Astrocyte (in vitro differentiated cells and primary cell): ENCODE measurements at regions not wholly inside any gene's neighbourhood (a gene's known extent, or its start where the extent isn't known, plus 50 kb on each side); places are given as distances from the start of the nearest gene placed in this dataset.

Experiments
- EZH2 ChIP-seq: IDR thresholded peaks from 2 replicates; pipeline ENCODE4 v1.6.1; 2012; ENCODE audit warnings: mild to moderate bottlenecking, low read length, inconsistent platforms; ENCODE audit not compliant: insufficient read depth
- TF ChIP-seq, protein P1 (sequence below): IDR thresholded peaks from 2 replicates; pipeline ENCODE4 v1.5.1; 2011; ENCODE audit warnings: low read depth, mild to moderate bottlenecking, inconsistent platforms, low read length, moderate library complexity; ENCODE audit not compliant: insufficient read depth

DNA sequence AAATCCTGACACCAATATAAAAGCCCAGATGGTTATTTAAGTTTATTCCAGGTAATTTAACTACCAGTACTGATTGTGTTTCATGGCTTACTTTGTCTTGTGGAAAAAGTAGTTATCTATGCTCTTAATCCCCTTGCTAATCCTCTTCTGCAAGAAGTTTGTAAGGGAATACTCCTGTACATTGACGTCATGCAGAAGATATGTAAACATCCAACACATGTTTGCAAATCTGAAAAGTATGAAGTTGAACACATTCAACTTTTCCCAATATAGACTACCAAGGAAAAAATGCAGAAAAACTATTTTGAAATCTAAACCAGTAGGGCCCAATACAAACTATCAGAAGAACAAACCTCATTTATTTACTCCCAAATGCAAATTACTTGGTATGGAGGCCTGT lies 56.3 kb upstream of the ELL2 start:
- TF ChIP-seq, protein P1, sequence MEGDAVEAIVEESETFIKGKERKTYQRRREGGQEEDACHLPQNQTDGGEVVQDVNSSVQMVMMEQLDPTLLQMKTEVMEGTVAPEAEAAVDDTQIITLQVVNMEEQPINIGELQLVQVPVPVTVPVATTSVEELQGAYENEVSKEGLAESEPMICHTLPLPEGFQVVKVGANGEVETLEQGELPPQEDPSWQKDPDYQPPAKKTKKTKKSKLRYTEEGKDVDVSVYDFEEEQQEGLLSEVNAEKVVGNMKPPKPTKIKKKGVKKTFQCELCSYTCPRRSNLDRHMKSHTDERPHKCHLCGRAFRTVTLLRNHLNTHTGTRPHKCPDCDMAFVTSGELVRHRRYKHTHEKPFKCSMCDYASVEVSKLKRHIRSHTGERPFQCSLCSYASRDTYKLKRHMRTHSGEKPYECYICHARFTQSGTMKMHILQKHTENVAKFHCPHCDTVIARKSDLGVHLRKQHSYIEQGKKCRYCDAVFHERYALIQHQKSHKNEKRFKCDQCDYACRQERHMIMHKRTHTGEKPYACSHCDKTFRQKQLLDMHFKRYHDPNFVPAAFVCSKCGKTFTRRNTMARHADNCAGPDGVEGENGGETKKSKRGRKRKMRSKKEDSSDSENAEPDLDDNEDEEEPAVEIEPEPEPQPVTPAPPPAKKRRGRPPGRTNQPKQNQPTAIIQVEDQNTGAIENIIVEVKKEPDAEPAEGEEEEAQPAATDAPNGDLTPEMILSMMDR: no peak
- TF ChIP-seq EZH2: no peak
